Inflammatory macrophage treated with lipopolysaccharide for 4 hours (primary cell): ENCODE measurements at regions not wholly inside any gene's neighbourhood (a gene's known extent, or its start where the extent isn't known, plus 50 kb on each side); places are given as distances from the start of the nearest gene placed in this dataset.
"Not testable (repeated sequence)": the region's sequence is repeated elsewhere in the genome, so short reads cannot be mapped to it uniquely, and the experiment has no call there.

Experiments used
- DNase-seq: peaks from one replicate; pipeline ENCODE4 v3.0.0-alpha.2; 2020

DNA sequence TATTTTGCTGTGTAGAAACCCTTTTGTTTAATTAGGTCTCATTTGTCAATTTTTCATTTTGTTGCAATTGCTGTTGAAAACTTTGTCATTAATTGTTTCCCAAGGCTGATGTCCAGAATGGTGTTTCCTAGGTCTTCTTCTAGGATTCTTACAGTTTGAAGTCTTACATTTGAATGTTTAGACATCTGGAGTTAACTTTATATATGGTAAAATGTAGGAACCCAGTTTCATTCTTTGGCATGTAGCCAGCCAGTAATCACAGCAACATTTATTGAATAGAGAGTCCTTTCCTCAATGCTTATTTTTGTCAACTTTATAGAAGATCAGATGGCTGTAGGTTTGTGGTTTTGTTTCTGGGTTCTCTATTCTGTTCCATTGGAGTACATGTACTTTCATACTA lies 1290.8 kb upstream of the CDH9 start:
- no peak for DNase-seq

DNA sequence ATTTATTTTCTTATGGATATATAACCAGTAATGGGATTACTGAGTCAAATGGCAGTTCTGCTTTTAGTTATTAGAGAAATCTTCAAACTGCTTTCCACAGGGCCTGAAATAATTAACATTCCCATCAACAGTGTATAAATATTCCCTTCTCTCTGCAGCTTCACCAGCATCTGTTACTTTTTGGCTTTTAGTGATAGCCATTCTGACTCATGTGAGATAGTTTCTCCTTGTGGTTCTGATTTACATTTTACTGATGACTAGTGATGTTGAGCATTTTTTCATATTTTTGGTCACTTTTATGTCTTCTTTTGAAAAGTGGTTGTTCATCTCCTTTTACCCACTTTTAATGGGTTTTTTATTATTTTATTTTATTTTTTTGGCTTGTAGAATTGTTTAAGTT lies 1290.3 kb upstream of the CDH9 start:
- no peak for DNase-seq

DNA sequence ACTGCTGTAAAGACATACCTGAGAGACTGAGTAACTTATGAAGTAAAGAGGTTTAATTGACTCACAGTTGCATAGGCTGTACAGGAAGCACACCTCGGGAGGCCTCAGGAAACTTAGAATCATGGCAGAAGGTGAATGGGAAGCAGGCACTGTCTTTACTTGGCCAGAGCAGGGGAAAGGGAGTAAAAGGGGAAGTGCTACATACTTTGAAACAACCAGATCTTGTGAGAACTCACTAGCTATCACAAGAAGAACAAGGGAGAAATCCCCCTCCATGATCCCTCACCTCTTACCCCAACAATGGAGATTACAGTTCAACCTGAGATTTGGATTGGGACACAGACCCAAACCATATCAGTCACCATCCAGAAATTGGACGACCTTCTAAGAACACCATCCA lies 1285.8 kb upstream of the CDH9 start:
- DNase-seq = no peak

DNA sequence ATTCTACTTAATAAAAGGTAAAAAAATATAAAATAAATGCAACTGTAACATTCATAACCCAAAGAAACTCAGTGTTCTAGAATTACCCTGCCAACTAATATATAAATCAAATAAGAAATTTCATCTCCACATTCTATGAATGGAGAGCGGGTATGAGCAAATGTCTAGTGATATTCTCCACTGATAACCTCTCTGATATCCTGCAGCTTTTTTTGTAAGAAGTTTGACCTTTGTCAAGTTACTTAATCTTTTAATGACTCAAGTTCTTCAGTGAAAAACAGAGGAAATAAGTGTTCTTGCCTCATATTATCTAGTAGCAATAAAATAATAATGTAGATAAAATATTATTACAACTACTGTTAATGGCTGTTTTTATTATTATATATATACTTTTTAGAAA lies 1275.6 kb upstream of the CDH9 start:
- DNase-seq = no peak

DNA sequence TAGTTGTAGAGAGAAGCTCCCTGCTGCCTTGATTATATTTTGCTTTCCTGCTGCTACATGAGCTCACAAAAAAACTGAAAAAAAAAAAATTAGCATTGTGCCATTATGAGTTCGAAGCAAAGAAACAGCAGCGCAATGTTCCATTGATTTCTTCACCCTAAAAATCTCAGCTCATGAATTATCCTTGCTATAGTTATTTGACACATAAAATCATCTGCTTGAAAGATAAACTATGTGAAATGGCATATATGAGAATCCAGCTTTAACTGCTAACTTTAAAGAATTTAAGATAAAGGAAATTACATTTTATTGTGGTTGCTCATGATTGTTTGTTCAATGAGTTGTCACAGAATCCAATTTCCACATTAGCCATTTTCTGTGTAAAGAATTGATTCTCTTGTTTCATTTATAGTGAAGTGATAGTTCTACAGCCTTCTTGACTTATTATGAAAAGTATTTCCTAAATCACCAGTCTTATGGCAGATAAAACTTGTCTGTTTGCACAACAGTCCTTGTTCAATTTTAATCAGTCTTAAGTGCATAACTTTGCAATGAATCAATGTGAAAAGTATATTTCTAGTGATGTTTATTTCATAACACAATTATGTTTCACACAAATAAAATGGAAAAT lies 1275.0 kb upstream of the CDH9 start:
- no peak for DNase-seq

DNA sequence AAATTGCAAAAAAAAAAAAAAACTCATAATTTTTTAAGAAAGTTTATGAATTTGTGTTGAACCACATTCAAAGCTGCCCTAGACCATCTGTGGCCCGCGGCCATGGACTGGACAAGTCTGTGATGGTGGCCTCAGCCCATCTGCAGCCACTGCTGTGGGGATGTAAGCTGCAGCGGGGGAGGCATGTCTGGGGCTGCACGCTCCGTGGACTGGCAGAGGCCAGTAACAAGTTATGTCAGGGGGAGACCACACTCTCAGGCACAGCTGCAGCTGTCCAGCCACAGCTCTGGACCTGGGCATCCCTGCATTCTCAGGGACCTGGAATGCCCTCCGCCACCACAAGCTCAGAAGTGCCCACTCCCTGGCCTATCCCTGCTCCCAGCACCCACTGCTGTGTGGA lies 1272.3 kb upstream of the CDH9 start:
- no peak for DNase-seq

DNA sequence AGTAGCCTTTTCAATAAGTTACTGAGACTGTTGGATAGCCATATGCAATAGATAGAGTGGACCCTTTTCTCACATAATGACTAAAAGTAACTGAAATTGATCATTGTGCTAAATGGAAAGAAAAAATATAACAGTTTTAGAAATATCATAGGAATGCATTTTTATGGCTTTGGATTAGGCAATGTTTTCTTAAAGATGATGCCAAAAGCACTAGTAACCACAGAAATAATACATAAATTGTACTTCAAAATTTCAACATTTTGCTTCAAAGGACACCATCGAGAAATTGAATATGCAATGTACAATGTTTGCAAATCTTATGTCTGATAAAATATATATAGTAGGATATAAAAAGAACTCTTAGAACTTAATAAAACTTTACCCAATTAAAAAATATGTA lies 1267.5 kb upstream of the CDH9 start:
- DNase-seq = no peak

DNA sequence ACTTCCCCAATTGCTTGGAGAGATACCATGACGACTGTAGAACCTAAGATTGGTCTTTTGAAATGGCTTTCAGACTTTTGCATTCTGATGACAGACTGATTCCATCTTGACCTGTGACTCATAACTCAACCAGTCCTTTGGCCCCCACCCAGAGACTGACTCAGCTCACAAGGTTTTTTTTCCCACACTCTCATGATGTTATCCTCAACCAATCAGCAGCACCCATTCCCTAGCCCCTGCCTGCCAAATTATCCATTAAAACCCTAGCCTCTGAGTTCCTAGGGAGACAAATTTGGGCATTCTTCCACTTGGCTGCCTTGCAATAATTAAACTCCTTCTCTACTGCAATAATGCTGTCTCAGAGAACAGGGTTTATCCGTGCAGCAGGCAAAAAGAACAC lies 1263.3 kb upstream of the CDH9 start:
- DNase-seq = no peak

DNA sequence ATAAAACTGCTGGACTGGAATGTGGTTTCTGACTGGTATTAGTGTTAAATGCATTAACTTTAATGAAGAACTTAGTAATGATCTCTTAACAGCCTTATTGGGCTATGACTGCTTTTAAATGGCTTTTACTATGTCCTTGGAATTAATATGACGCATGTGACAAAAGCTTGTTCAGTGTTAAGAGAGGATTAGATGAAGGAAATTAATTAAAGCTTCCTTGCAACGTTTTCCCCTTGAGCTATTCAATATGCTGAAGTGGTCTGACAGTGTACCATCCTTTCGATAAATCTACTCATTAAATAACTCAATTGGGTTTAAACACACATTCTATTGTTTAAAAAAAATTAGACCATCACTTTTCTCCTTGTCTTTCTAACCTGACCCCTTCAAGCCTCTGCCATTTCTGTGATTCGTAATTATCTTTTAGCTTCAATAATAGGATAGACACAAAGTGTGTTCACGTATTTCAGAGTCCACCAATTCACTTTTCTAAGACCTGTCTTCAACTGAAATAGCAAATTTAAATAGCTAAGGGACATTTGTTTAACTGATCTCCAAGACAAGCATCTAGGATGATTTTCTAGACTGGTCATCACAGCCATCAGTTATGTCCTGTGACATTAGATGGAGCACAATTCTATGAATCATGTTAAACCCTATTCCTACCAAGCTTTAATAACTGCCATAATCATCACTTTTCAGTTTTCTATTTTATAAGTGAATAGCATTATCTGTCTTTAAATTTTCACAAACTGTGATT lies 1258.0 kb upstream of the CDH9 start:
- DNase-seq = no peak

DNA sequence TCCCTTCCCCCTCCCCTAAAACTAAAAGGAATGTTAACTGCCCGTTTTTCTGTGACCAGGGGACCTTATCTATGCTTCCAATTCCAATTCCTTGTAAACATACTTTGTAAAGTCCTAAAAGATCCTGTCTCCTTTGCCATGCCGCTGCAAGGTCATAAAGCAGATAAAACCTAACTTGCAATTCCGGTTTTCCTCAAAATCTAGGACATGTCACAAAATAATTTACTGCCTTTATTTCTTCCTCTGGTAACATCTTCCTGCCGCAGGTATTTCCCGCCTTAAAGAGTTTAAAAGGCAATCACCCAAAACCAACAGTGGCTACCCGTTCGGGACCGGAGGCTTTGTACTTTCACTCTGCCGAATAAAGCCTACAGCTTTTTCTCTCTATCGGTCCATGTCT lies 1248.6 kb upstream of the CDH9 start:
- not testable (repeated sequence) for DNase-seq

DNA sequence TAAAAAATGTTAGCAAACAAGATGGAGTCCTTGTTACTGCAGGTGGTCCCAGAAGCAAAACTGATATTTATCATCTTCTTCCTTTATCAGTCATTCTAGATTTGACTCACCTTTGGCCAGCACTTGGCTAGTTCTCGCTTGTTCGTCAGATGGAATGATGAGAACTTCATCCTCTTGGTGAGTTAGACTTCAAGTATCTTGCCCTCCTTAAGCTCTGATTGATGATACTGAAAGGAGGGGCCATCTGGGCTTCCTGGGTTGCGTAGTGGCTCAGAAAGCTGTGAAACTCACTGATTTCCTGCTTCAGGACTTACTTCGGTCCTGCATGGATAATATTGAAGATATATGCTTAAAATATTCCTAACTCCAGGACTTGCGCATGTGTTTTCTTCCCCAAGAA lies 1248.2 kb upstream of the CDH9 start:
- DNase-seq = no peak

DNA sequence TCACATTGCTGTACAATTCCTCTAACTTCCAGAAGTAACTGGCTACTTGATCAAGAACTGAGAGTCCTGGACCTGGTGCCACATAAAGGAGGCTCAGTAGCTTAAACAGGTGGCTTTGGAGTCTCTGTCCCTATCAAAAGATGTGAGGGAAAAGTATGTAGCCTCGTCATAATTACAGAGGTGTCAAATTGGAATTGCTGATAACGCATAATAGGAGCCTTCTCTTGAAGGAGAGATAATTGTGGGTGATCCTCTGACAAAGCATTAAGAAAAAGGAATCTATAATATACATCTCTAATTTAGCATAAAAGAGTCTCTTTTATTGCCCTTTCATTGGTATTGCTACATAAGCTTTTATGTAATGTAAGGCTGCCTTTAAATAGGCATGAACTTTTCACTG lies 1246.4 kb upstream of the CDH9 start:
- no peak for DNase-seq

DNA sequence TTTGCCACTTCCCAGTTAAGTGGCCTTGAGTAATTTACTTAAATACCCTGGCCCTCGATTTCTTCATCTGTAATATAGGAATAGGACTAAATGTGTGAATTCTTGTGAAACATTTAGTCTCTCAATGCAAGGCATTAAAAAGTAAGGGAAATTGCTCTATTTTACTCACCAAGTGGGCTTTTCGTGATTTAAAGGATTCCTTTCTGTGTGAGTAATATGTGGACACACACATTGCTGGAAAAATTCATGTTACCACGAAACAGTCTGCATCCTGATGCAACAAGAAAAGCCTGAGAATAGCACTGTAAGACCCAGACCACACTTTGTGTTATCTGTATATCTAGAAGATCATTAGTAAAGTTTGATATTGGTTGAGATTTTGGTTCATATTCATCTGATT lies 1243.0 kb upstream of the CDH9 start:
- no peak for DNase-seq

DNA sequence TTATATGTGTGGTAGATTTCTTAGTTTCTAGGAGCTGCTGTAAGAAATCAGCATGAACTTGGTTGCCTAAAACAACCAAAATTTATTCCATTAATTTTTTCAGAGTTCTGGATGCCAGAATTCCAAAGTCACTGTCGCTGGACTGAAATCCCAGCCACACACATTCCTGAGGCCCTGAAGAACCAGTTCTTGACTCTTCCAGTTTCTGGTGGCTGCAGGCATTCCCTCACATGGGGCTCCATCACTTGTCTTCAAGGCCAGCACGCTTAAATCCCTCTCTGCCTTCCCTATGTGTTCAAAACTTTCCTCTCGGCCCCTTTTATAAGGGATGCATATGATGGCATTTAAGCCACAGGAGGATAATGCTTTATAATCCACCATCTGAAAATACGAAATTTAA lies 1237.5 kb upstream of the CDH9 start:
- DNase-seq = no peak

DNA sequence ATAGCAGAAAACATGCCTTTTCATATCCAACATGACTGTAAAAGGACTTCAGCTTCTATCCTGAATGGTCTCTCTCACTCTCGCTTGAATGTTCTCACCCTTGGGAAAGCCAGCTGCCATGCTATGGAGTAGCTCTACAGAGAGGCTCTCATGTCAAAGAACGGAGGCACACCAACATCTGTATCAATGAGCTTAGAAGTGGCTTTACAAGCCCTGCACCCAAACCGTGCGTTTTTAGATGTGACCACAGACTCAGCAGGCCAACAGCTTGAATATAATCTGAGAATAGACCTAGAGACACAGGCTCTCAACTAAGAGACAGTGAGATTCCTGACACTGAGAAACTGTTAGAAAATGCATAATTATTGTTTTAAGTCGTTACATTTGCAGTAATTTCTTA lies 1231.6 kb upstream of the CDH9 start:
- no peak for DNase-seq

DNA sequence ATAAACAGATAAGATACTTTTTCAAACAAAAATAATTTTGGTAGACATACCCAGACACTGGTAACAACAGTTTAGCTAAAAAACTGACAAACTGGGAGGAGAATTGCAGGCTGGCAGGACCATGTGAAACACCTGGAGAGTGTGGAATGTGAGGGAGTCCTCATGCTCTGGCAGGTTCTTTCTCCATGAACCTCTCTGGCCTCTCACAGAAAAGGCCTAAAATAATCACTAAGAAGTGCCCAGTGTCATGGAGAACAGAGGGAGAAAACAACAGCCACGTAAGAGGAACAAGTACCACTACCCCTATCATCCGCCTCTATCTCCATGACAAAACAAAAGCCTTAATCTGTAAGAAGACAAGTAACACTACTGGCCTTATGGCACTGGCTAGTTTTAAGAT lies 1227.5 kb upstream of the CDH9 start:
- DNase-seq = no peak

DNA sequence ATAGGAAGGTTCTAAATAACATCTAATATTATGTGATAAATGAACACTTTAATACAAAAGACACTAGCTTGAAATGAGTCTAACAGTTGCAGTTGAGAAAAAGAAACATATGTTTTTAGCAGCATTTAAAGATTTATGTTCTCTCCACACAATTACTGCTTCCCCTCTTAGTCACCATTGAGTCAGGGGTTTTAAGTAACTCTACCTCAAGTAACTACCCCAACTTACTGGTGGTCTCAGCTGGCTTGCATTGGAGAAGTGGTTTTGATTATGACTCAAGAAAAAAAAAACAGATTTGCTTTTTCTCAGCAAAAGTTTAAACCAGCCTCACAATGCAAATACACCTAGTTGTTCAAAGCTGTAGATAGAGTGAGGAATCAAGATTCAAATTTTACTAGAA lies 1216.5 kb upstream of the CDH9 start:
- no peak for DNase-seq

DNA sequence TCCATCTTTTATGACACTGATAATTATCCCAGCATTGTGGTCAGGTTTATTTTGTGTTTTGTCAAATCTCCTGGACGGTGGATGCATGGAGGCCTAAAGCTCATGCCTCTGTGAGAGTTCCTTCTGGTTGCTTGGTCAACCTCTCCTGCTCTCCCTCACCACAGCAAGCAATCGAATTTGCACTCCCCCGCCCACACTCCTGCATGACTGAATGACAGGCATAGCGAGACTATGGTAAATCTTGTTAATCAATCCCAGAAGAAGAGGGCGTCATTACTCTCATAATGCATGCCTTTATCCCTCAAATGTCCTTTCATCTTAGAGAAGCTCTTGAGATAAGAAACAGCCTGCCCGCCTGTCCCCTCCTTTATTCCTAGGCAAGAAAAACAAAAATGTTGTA lies 1215.0 kb upstream of the CDH9 start:
- DNase-seq = no peak

DNA sequence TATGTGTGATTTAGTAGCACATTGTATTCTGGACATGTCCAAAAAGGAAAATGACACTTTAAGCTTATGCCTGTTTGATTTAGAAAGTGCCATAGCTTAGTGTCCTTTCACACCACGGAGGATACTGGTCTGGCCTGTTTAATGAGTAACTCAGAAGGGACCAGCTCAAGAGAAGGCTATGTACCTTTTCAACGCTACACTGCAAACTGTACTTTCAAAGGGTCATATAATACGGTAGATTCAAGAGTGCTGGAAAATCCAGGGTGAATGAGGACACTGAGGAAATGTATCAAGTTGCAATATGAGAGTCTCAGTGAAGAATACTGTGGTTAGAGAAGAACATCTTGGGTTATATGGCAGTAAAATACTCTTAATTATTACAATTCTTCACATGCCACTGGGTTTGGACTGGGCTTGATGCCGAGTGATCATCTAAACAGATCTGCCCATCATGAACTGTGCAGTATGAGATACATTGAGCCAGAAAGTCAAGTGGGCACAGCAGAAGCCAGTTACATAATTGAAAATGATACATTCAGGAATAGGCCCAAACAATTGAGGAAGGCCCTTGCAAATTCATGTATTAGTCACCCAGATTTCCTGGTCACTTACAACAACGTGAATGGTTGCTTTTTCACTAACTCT lies 1211.5 kb upstream of the CDH9 start:
- no peak for DNase-seq

DNA sequence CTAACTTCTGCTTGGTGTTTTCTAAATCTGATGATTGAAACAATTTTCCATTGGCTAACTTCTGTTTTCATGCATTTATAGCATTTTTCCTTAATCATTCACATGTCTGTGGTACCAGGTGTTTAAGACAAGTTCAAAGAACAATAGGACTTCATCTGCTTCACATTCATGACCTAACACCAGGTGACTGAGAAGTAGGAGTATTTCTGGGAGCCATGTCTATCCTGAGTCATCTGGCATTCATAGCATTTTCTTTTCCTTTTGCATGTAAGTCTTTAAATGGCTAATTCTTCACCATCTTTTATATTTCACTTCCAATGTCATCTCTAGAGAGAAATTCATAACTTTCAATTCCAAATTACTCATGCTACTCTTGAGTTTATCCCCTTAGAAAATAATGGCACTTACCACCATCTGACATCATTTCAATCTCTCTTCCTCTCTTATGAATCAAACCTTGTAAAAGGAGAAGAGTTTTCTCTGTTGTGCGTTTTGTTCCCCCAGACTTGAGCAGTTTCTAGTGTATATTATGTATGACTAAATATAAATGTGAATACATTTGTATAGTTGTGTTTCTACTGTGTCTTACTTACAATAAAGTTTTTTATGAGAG lies 1196.1 kb upstream of the CDH9 start:
- no peak for DNase-seq

DNA sequence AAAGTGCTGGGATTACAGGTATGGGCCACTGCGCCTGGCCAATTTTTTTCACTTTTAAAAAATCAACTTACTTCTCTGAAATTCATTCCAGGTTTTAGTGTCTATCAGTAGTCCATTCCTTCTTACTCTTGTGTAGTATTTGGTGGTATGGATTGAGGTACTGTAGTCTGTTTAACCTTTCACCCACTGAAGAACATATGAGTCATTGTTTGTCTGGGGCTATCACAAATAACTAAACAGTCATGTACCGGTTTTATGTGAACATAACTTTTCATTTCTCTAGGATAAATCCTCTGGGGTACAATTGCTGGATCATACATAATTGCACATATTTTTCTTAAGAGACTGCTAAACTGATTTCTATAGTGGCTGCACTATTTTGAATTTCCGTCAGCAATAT lies 1188.0 kb upstream of the CDH9 start:
- DNase-seq = no peak

DNA sequence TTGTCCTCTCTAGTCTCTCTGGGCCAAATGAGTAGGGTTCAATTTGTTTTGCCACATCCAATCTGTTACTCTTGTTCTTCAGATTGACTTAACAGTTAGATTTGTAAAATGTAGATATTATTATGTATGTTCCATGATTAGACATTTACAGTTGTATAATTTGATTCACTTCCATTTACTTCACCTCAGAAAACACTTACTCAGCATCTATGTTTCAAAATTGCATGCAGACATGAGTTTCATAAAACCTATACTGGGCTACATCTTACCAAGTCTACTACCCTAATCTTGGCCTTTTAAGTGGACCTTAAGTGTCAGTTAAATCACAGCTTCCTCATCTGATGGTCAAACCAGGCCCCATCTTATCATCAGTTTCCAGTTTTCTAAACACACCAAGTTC lies 1181.2 kb upstream of the CDH9 start:
- DNase-seq = no peak

DNA sequence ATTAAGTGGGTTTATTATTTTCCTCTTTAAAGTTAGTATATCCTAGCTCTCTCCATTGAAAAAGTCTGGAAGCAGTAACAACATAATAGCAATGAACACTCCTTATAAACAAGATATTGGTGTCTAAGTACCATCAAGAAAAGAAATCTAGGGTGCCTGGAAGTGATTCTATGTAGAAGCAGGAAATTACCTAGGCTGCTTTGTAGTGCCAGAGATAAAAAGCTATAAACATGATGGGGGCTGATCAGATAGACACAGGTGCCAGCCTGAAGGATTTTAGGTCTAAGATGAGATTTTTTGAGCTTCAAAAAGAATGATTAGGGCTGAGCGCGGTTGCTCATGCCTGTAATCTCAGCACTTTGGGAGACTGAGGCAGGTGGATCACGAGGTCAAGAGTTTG lies 1179.3 kb upstream of the CDH9 start:
- DNase-seq = no peak

DNA sequence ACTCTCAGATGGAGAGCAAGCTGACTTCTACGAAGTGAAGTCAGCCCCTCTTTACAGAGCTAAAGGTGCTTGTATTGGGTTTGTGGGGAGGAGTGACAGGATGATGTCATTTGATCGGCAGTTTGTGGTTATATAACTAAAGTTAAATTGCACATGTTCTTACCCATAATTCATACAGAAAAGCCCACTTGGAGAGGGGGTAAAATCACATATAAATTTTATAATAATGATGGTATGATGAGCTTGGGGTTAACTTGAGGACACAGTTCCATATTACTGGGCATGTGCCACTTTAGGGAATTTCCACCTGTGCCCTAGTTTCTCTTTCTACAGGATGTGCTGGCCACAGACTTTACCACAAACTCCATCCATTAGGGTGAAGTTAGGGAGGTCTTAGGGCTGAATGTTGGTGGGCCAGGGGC lies 1178.6 kb upstream of the CDH9 start:
- DNase-seq = no peak
